NT2/D1 (cell line): ENCODE measurements at regions not wholly inside any gene's neighbourhood (a gene's known extent, or its start where the extent isn't known, plus 50 kb on each side); places are given as distances from the start of the nearest gene placed in this dataset.

Source experiments
- SUZ12 ChIP-seq: IDR thresholded peaks from 2 replicates; pipeline ENCODE4 v1.6.1; 2011; ENCODE audit not compliant: insufficient read length, insufficient read depth; ENCODE audit errors: extremely low read depth
- YY1 ChIP-seq: IDR thresholded peaks from 2 replicates; pipeline ENCODE4 v1.6.1; 2011; ENCODE audit not compliant: insufficient read length, insufficient read depth
- ZNF274 ChIP-seq: IDR thresholded peaks from 2 replicates; pipeline ENCODE4 v1.6.1; 2011; ENCODE audit warnings: mild to moderate bottlenecking, low read depth, low read length

GRCh38 chr22:46050451-46050845, 73.5 kb upstream of the WNT7B start:
- no peak for TF ChIP-seq YY1
- no peak for TF ChIP-seq ZNF274
- TF ChIP-seq SUZ12 = no peak
